IMR-90 (cell line): ENCODE measurements at regions not wholly inside any gene's neighbourhood (a gene's known extent, or its start where the extent isn't known, plus 50 kb on each side); places are given as distances from the start of the nearest gene placed in this dataset.

Experiments
- ATAC-seq: fragments of 200-7000 bp; cut with Tn5 transposase; 2 replicates; pipeline ENCODE4 v1.9.1; 2020; ENCODE audit warnings: low read depth, mild to moderate bottlenecking, moderate library complexity
- BruUV-seq: library from RNA; stranded (reverse); fragments of 400-500 nt; replicated peaks from 2 replicates; lab custom pipeline; 2021; lab: Mats Ljungman, UMichigan
- CTCF ChIA-PET: fragments of 300-600 bp; formaldehyde crosslinking; extraction: SDS; loops from one replicate; lab custom pipeline; 2021; ENCODE audit warnings: antibody characterized with exemption; lab: Yijun Ruan, JAX
- POLR2A ChIA-PET: fragments of 300-600 bp; sonication (Branson Sonifier 250); formaldehyde crosslinking; loops from one replicate; lab custom pipeline; 2022; ENCODE audit warnings: antibody characterized with exemption; ENCODE audit not compliant: unreplicated experiment; lab: Charles Lee
- DNase-seq: peaks from one replicate; pipeline ENCODE4 v3.0.0; 2013
- H2AFZ ChIP-seq: replicated peaks from 2 replicates; pipeline ENCODE3; 2013; ENCODE audit warnings: low read length, mild to moderate bottlenecking; ENCODE audit not compliant: poor library complexity
- H2AK5ac ChIP-seq: 2 replicates; pipeline ENCODE4 v1.6.1; 2013; ENCODE audit warnings: low read depth, low read length, inconsistent platforms
- H2AK9ac ChIP-seq: replicated peaks from 2 replicates; pipeline ENCODE3; 2013; ENCODE audit warnings: mild to moderate bottlenecking, low read depth, low read length, moderate library complexity; ENCODE audit not compliant: poor library complexity
- H2BK120ac ChIP-seq: 2 replicates; pipeline ENCODE4 v1.6.1; 2013; ENCODE audit warnings: low read depth, low read length, inconsistent platforms
- H2BK15ac ChIP-seq: 3 replicates; pipeline ENCODE4 v1.6.1; 2013; ENCODE audit warnings: low read depth, low read length, inconsistent platforms
- H2BK20ac ChIP-seq: 2 replicates; pipeline ENCODE4 v1.6.1; 2013; ENCODE audit warnings: low read depth, mild to moderate bottlenecking, inconsistent platforms, low read length, moderate library complexity
- H2BK5ac ChIP-seq: 2 replicates; pipeline ENCODE4 v1.6.1; 2013; ENCODE audit warnings: mild to moderate bottlenecking, low read depth, low read length, inconsistent platforms; ENCODE audit not compliant: poor library complexity, severe bottlenecking
- H3K14ac ChIP-seq: replicated peaks from 2 replicates; pipeline ENCODE4 v1.6.1; 2013; ENCODE audit warnings: low read depth, low read length, inconsistent platforms
- H3K18ac ChIP-seq: 2 replicates; pipeline ENCODE4 v1.6.1; 2013; ENCODE audit warnings: low read depth, low read length, control low read depth
- H3K23ac ChIP-seq: 2 replicates; pipeline ENCODE4 v1.6.1; 2013; ENCODE audit warnings: low read depth, low read length, inconsistent platforms
- H3K27ac ChIP-seq: 2 replicates; pipeline ENCODE4 v1.5.1; 2013; ENCODE audit warnings: mild to moderate bottlenecking, control low read depth, low read length; ENCODE audit not compliant: insufficient read depth
- H3K27me3 ChIP-seq: 2 replicates; pipeline ENCODE4 v1.6.1; 2013; ENCODE audit warnings: low read length; ENCODE audit not compliant: control insufficient read depth, insufficient read depth
- H3K36me3 ChIP-seq: 2 replicates; pipeline ENCODE4 v1.6.1; 2013; ENCODE audit warnings: low read length, mixed read lengths; ENCODE audit not compliant: control insufficient read depth, insufficient read depth
- H3K4ac ChIP-seq: 2 replicates; pipeline ENCODE4 v1.6.1; 2013; ENCODE audit warnings: low read depth, low read length, inconsistent platforms
- H3K4me1 ChIP-seq: 2 replicates; pipeline ENCODE4 v1.6.1; 2013; ENCODE audit warnings: low read length, mixed read lengths; ENCODE audit not compliant: control insufficient read depth, insufficient read depth
- H3K4me2 ChIP-seq: 2 replicates; pipeline ENCODE4 v1.6.1; 2013; ENCODE audit warnings: low read depth, mild to moderate bottlenecking, control low read depth, low read length, moderate library complexity
- H3K4me3 ChIP-seq: 2 replicates; pipeline ENCODE4 v1.5.1; 2013; ENCODE audit warnings: low read depth, mild to moderate bottlenecking, control low read depth, low read length, moderate library complexity; ENCODE audit not compliant: insufficient read depth
- H3K56ac ChIP-seq: 2 replicates; pipeline ENCODE4 v1.6.1; 2013; ENCODE audit warnings: low read length, inconsistent platforms; ENCODE audit not compliant: insufficient read depth; ENCODE audit errors: extremely low read depth
- H3K79me1 ChIP-seq, 2 experiments: 2 replicates each; pipeline ENCODE4 v1.6.1; 2013; ENCODE audit warnings: low read length in 2 of 2, inconsistent platforms in 1 of 2, low read depth in 1 of 2
- H3K9ac ChIP-seq: 2 replicates; pipeline ENCODE4 v1.6.1; 2013; ENCODE audit warnings: low read depth, low read length, control low read depth
- H3K9me1 ChIP-seq: 2 replicates; pipeline ENCODE4 v1.6.1; 2013; ENCODE audit warnings: low read length, inconsistent platforms; ENCODE audit not compliant: insufficient read depth
- H3K9me3 ChIP-seq: 2 replicates; pipeline ENCODE4 v1.6.1; 2013; ENCODE audit warnings: low read length; ENCODE audit not compliant: control insufficient read depth, insufficient read depth
- H4K20me1 ChIP-seq: 2 replicates; pipeline ENCODE4 v1.6.1; 2013; ENCODE audit warnings: low read length, inconsistent platforms; ENCODE audit not compliant: insufficient read depth
- H4K5ac ChIP-seq: 2 replicates; pipeline ENCODE4 v1.6.1; 2013; ENCODE audit warnings: mild to moderate bottlenecking, low read depth, low read length, control low read depth
- H4K8ac ChIP-seq, 2 experiments: 2 replicates each; pipeline ENCODE4 v1.6.1; 2013; ENCODE audit warnings: low read depth in 2 of 2, low read length in 2 of 2, control low read depth in 1 of 2, inconsistent platforms in 1 of 2
- H4K91ac ChIP-seq: 2 replicates; pipeline ENCODE4 v1.6.1; 2013; ENCODE audit warnings: low read depth, low read length, inconsistent platforms; ENCODE audit not compliant: insufficient read depth
- BHLHE40 ChIP-seq: fragments of 150-350 bp; IDR thresholded peaks from 2 replicates; pipeline ENCODE4 v1.6.1; 2016; ENCODE audit warnings: mild to moderate bottlenecking, low read depth, low read length
- CEBPB ChIP-seq: IDR thresholded peaks from 2 replicates; pipeline ENCODE4 v1.6.1; 2012; ENCODE audit warnings: low read depth, low read length, improper control_type of control experiment
- CHD1 ChIP-seq: IDR thresholded peaks from 2 replicates; pipeline ENCODE4 v1.6.1; 2012; ENCODE audit warnings: low read depth, low read length, improper control_type of control experiment
- CTCF ChIP-seq: conservative IDR thresholded peaks from 2 replicates; pipeline ENCODE4 v1.5.1; 2012; ENCODE audit warnings: mild to moderate bottlenecking, low read depth, low read length, improper control_type of control experiment
- ELK1 ChIP-seq: fragments of 150-350 bp; IDR thresholded peaks from 2 replicates; pipeline ENCODE4 v1.6.1; 2016; ENCODE audit warnings: low read depth, mild to moderate bottlenecking, low read length, moderate library complexity, borderline replicate concordance
- FOS ChIP-seq: fragments of 150-350 bp; IDR thresholded peaks from 2 replicates; pipeline ENCODE4 v1.6.1; 2016; ENCODE audit warnings: low read depth, low read length
- MAFK ChIP-seq: IDR thresholded peaks from 2 replicates; pipeline ENCODE4 v1.6.1; 2012; ENCODE audit warnings: low read depth, low read length, improper control_type of control experiment
- MAZ ChIP-seq: IDR thresholded peaks from 2 replicates; pipeline ENCODE4 v1.6.1; 2012; ENCODE audit warnings: low read depth, mild to moderate bottlenecking, low read length, improper control_type of control experiment, moderate library complexity, borderline replicate concordance
- MXI1 ChIP-seq: IDR thresholded peaks from 2 replicates; pipeline ENCODE4 v1.6.1; 2012; ENCODE audit warnings: low read depth, mild to moderate bottlenecking, low read length, moderate library complexity, borderline replicate concordance
- NFE2L2 ChIP-seq: fragments of 150-350 bp; IDR thresholded peaks from 2 replicates; pipeline ENCODE4 v1.6.1; 2016; ENCODE audit warnings: low read depth, mild to moderate bottlenecking, low read length
- POLR2A ChIP-seq: IDR thresholded peaks from 2 replicates; pipeline ENCODE4 v1.6.1; 2012; ENCODE audit warnings: mild to moderate bottlenecking, low read depth, low read length
- RAD21 ChIP-seq: IDR thresholded peaks from 2 replicates; pipeline ENCODE4 v1.6.1; 2012; ENCODE audit warnings: low read length, improper control_type of control experiment
- RCOR1 ChIP-seq: IDR thresholded peaks from 2 replicates; pipeline ENCODE4 v1.6.1; 2012; ENCODE audit warnings: mild to moderate bottlenecking, low read length, improper control_type of control experiment; ENCODE audit not compliant: insufficient replicate concordance
- RFX5 ChIP-seq: IDR thresholded peaks from 2 replicates; pipeline ENCODE4 v1.8.0; 2012; ENCODE audit warnings: low read depth, mild to moderate bottlenecking, low read length, moderate library complexity
- SMC3 ChIP-seq: fragments of 150-350 bp; IDR thresholded peaks from 2 replicates; pipeline ENCODE4 v1.6.1; 2016; ENCODE audit warnings: low read depth, mild to moderate bottlenecking, antibody characterized with exemption, low read length, moderate library complexity
- USF2 ChIP-seq: fragments of 150-350 bp; IDR thresholded peaks from 2 replicates; pipeline ENCODE4 v1.6.1; 2017; ENCODE audit warnings: mild to moderate bottlenecking, antibody characterized with exemption, low read length, low read depth
- WGBS, 2 experiments: methylation state at CpG; one replicate each; pipeline versions ENCODE4 v1.1.5 to v1.1.7; 2013; ENCODE audit warnings: missing lambda C conversion rate in 2 of 2; ENCODE audit not compliant: insufficient read length in 1 of 2; ENCODE audit errors: extremely low coverage in 2 of 2; 5-methylcytosine and 5-hydroxymethylcytosine counted together
- dilution Hi-C: fragments of 300-500 bp; cut with HindIII; formaldehyde crosslinking; loops from one replicate; pipeline ENCODE4 v1.14.3; 2018; ENCODE audit warnings: low sequenced_read_pairs; ENCODE audit not compliant: unreplicated experiment
- in situ Hi-C: fragments of 300-500 bp; cut with MboI; formaldehyde crosslinking; loops from 3 replicates; pipeline ENCODE4 v1.14.3; 2019; ENCODE audit warnings: low sequenced_read_pairs, inconsistent platforms, mixed read lengths
- intact Hi-C: fragments of 100-400 bp; cut with micrococcal nuclease; formaldehyde crosslinking; loops from 2 replicates; pipeline ENCODE4 v1.10.0; 2022

- POLR2A ChIA-PET, result no interaction called here
- no peak overlapping the region for H3K4me3 ChIP-seq
- TF ChIP-seq USF2, result no peak
- no peak for TF ChIP-seq CHD1
- TF ChIP-seq CTCF, result no peak
- TF ChIP-seq MAZ, result no peak
- TF ChIP-seq BHLHE40, result no peak
- no peak for TF ChIP-seq FOS
- no peak for TF ChIP-seq MAFK
- TF ChIP-seq RFX5, result no peak
- no peak for TF ChIP-seq RCOR1
- TF ChIP-seq RAD21, result no peak
- TF ChIP-seq MXI1, result no peak
- no peak for TF ChIP-seq POLR2A
- TF ChIP-seq NFE2L2, result no peak
- TF ChIP-seq SMC3, result no peak
- TF ChIP-seq CEBPB, result no peak
- no peak for TF ChIP-seq ELK1
- dilution Hi-C loops (no loop called here), in situ Hi-C loops (no loop called here), intact Hi-C loops (no loop called here)
- no peaks in the 10 kb centered on the region for H4K20me1 ChIP-seq
- H2BK20ac ChIP-seq, result no peak overlapping the region
- no peak overlapping the region for H2BK5ac ChIP-seq
- no peak overlapping the region for H3K18ac ChIP-seq
- H3K4ac ChIP-seq, result no peak overlapping the region
- H3K9me1 ChIP-seq, result no peaks in the 10 kb centered on the region
- no peak overlapping the region for H4K5ac ChIP-seq
- no peaks in the 10 kb centered on the region for H3K79me1 ChIP-seq
- H3K23ac ChIP-seq, result no peak overlapping the region
- no peak overlapping the region for H3K56ac ChIP-seq
- H2AFZ ChIP-seq, result no peak overlapping the region
- no peaks in the 10 kb centered on the region for H3K36me3 ChIP-seq
- no peak overlapping the region for H3K4me2 ChIP-seq
- no peak overlapping the region for H2AK5ac ChIP-seq
- H3K9ac ChIP-seq, result no peak overlapping the region
- H4K8ac ChIP-seq, result no peak overlapping the region
- H2AK9ac ChIP-seq, result no peak overlapping the region
- H3K27ac ChIP-seq, result no peak overlapping the region
- no peak overlapping the region for H3K14ac ChIP-seq
- no peaks in the 10 kb centered on the region for H3K4me1 ChIP-seq
- 40% methylated on average over 1 of the region's 5 CpGs; no CpG with 5 or more reads in 1 of the 2 experiments for WGBS, 2 experiments
- H4K91ac ChIP-seq, result no peak overlapping the region
- ATAC-seq (no peak), DNase-seq (no peak)
- no TSS peak for BruUV-seq
- H3K27me3 ChIP-seq, result no peaks in the 10 kb centered on the region
- CTCF ChIA-PET, result no interaction called here
- H3K9me3 ChIP-seq, result peaks cover 4% of the 10 kb centered on the region; the same call in 1 of the 2 replicates
- H2BK15ac ChIP-seq, result no peak overlapping the region
- H2BK120ac ChIP-seq, result no peak overlapping the region
These were observed 1060.6 kb upstream of the CDH8 start for GRCh38 chr16:63096857-63097256.
